ENCODE measurements at regions not wholly inside any gene's neighbourhood (a gene's known extent, or its start where the extent isn't known, plus 50 kb on each side); places are given as distances from the start of the nearest gene placed in this dataset.

- no peaks in the 10 kb centered on the region for H3K4me1 Mint-ChIP-seq
- no peak for DNase-seq
- H3K27me3 Mint-ChIP-seq: no peaks in the 10 kb centered on the region
- intact Hi-C loops (cut with micrococcal nuclease): no loop called here
- peaks cover 13% of the 10 kb centered on the region for H3K9me3 Mint-ChIP-seq
- no peak overlapping the region for H3K4me3 Mint-ChIP-seq
- ChIA-PET POLR2A (no interaction called here), CTCF (no interaction called here)
- ATAC-seq (ENCODE audit: low read depth): no peak
- no peak for TF ChIP-seq CTCF (IDR thresholded peaks at IDR 0.05)
- H3K27ac Mint-ChIP-seq: no peak overlapping the region
- no peaks in the 10 kb centered on the region for H3K36me3 Mint-ChIP-seq (ENCODE audit: low read depth)
These were observed 264.0 kb upstream of the SLITRK3 start for GRCh38 chr3:165459924-165460835.

- H3K27me3 Mint-ChIP-seq: no peaks in the 10 kb centered on the region
- ChIA-PET POLR2A (no interaction called here), CTCF (no interaction called here)
- intact Hi-C loops (cut with micrococcal nuclease): no loop called here
- H3K27ac Mint-ChIP-seq: no peak overlapping the region
- H3K4me3 Mint-ChIP-seq: no peak overlapping the region
- H3K4me1 Mint-ChIP-seq: no peaks in the 10 kb centered on the region
- ATAC-seq (ENCODE audit: low read depth) (no peak), DNase-seq (no peak)
- peaks cover 16% of the 10 kb centered on the region for H3K9me3 Mint-ChIP-seq
- H3K36me3 Mint-ChIP-seq (ENCODE audit: low read depth): no peaks in the 10 kb centered on the region
- TF ChIP-seq CTCF (IDR thresholded peaks at IDR 0.05): no peak
These were observed 262.9 kb upstream of the SLITRK3 start for GRCh38 chr3:165459111-165459510.

GRCh38 chr3:165457096-165457495 lies 260.9 kb upstream of the SLITRK3 start:
- H3K27ac Mint-ChIP-seq: no peak overlapping the region
- no peaks in the 10 kb centered on the region for H3K27me3 Mint-ChIP-seq
- TF ChIP-seq CTCF (IDR thresholded peaks at IDR 0.05): no peak
- H3K36me3 Mint-ChIP-seq (ENCODE audit: low read depth): no peaks in the 10 kb centered on the region
- no peak overlapping the region for H3K4me3 Mint-ChIP-seq
- H3K4me1 Mint-ChIP-seq: no peaks in the 10 kb centered on the region
- no peak for DNase-seq
- H3K9me3 Mint-ChIP-seq: peaks cover 16% of the 10 kb centered on the region
- ChIA-PET CTCF (no interaction called here), POLR2A (no interaction called here)
- no peak for ATAC-seq (ENCODE audit: low read depth)
- intact Hi-C loops (cut with micrococcal nuclease): no loop called here

- Mint-ChIP-seq H3K4me1 (no peaks in the 10 kb centered on the region), H3K36me3 (ENCODE audit: low read depth) (no peaks in the 10 kb centered on the region), H3K4me3 (no peak overlapping the region), H3K9me3 (peaks cover 20% of the 10 kb centered on the region), H3K27me3 (no peaks in the 10 kb centered on the region), H3K27ac (no peak overlapping the region)
- ATAC-seq (ENCODE audit: low read depth) (no peak), DNase-seq (no peak)
- intact Hi-C loops (cut with micrococcal nuclease): no loop called here
- ChIA-PET POLR2A (no interaction called here), CTCF (no interaction called here)
- TF ChIP-seq CTCF (IDR thresholded peaks at IDR 0.05): no peak
These were observed 259.6 kb upstream of the SLITRK3 start for GRCh38 chr3:165455793-165456192.

GRCh38 chr3:165455360-165455759 lies 259.2 kb upstream of the SLITRK3 start:
- Mint-ChIP-seq H3K9me3 (peaks cover 19% of the 10 kb centered on the region), H3K4me3 (no peak overlapping the region), H3K36me3 (ENCODE audit: low read depth) (no peaks in the 10 kb centered on the region), H3K4me1 (no peaks in the 10 kb centered on the region), H3K27me3 (no peaks in the 10 kb centered on the region), H3K27ac (no peak overlapping the region)
- ATAC-seq (ENCODE audit: low read depth) (no peak), DNase-seq (no peak)
- POLR2A ChIA-PET: no interaction called here
- intact Hi-C loops (cut with micrococcal nuclease): no loop called here
- TF ChIP-seq CTCF (IDR thresholded peaks at IDR 0.05): no peak
- CTCF ChIA-PET: no interaction called here
